Endothelial cell (in vitro differentiated cells): ENCODE measurements at regions not wholly inside any gene's neighbourhood (a gene's known extent, or its start where the extent isn't known, plus 50 kb on each side); places are given as distances from the start of the nearest gene placed in this dataset.

Experiments
- DNase-seq: peaks from one replicate; pipeline ENCODE4 v3.0.0; 2021; ENCODE audit warnings: low spot score
- H3K27ac Mint-ChIP-seq: one replicate; pipeline ENCODE4 v1.8.0; 2021; ENCODE audit warnings: mixed read lengths, inconsistent platforms; ENCODE audit not compliant: unreplicated experiment
- H3K27me3 Mint-ChIP-seq: one replicate; pipeline ENCODE4 v1.8.0; 2021; ENCODE audit warnings: mild to moderate bottlenecking, moderate library complexity, mixed read lengths, inconsistent platforms; ENCODE audit not compliant: unreplicated experiment
- H3K36me3 Mint-ChIP-seq: one replicate; pipeline ENCODE4 v1.8.0; 2021; ENCODE audit warnings: mild to moderate bottlenecking, low read depth, mixed read lengths, inconsistent platforms; ENCODE audit not compliant: unreplicated experiment
- H3K4me1 Mint-ChIP-seq: one replicate; pipeline ENCODE4 v1.8.0; 2021; ENCODE audit warnings: mild to moderate bottlenecking, mixed read lengths, inconsistent platforms; ENCODE audit not compliant: unreplicated experiment
- H3K4me3 Mint-ChIP-seq: one replicate; pipeline ENCODE4 v1.8.0; 2021; ENCODE audit warnings: mild to moderate bottlenecking, mixed read lengths, inconsistent platforms; ENCODE audit not compliant: unreplicated experiment
- H3K9me3 Mint-ChIP-seq: one replicate; pipeline ENCODE4 v1.8.0; 2021; ENCODE audit warnings: mixed read lengths, inconsistent platforms; ENCODE audit not compliant: unreplicated experiment
- TF ChIP-seq, protein P1 (sequence below): fragments of 200-600 bp; sonication (generic); IDR thresholded peaks from one replicate; pipeline ENCODE4 v1.5.0; 2021; ENCODE audit warnings: antibody characterized with exemption; ENCODE audit not compliant: unreplicated experiment

DNA sequence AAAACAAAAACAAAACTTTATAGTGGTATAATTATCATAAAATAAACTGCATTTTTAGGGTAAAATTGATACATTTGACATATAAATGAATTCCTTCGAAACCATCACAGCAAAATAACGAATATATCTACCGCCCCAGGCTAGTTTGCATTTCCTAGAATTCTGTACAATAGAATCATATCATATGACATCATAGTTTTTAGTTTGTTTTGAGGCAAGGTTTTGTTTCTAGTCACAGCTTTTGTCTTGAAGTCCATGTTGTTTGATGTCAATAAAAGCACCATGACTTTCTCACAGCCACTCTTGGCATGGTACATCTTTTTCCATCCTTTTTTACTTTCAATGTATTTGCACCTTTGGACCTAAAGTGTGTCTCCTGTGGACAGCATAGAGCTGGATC lies 102.9 kb downstream of the FOXL3 start:
- peaks cover 4% of the 10 kb centered on the region for H3K27me3 Mint-ChIP-seq
- H3K4me3 Mint-ChIP-seq, result no peak overlapping the region
- H3K4me1 Mint-ChIP-seq, result no peaks in the 10 kb centered on the region
- TF ChIP-seq, protein P1, sequence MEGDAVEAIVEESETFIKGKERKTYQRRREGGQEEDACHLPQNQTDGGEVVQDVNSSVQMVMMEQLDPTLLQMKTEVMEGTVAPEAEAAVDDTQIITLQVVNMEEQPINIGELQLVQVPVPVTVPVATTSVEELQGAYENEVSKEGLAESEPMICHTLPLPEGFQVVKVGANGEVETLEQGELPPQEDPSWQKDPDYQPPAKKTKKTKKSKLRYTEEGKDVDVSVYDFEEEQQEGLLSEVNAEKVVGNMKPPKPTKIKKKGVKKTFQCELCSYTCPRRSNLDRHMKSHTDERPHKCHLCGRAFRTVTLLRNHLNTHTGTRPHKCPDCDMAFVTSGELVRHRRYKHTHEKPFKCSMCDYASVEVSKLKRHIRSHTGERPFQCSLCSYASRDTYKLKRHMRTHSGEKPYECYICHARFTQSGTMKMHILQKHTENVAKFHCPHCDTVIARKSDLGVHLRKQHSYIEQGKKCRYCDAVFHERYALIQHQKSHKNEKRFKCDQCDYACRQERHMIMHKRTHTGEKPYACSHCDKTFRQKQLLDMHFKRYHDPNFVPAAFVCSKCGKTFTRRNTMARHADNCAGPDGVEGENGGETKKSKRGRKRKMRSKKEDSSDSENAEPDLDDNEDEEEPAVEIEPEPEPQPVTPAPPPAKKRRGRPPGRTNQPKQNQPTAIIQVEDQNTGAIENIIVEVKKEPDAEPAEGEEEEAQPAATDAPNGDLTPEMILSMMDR, result no peak
- H3K9me3 Mint-ChIP-seq, result peaks cover 5% of the 10 kb centered on the region
- H3K36me3 Mint-ChIP-seq, result peaks cover 3% of the 10 kb centered on the region
- no peak for DNase-seq
- H3K27ac Mint-ChIP-seq, result no peak overlapping the region

DNA sequence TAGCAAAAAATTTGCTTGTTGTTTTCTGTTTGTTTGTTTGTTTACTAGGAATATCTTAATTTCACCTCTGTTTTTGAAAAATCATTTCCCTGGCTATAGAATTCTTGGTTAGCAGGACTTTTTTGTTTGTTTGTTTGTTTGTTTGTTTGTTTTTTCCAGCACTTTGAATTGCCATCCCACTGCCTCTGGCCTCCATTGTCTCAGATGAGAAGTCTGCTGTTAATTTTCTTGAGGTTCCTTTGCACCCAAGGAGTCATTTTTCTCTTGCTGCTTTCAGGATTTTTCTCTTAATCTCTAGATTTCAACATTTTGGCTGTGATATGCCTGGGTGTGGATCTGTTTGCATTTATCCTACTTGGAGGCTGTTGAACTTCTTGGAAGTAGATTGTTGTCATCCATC lies 105.7 kb downstream of the FOXL3 start:
- Mint-ChIP-seq H3K9me3 (peaks cover 5% of the 10 kb centered on the region), H3K27ac (no peak overlapping the region), H3K36me3 (peaks cover 8% of the 10 kb centered on the region), H3K4me1 (no peaks in the 10 kb centered on the region), H3K4me3 (no peak overlapping the region), H3K27me3 (peaks cover under 1% of the 10 kb centered on the region)
- TF ChIP-seq, protein P1, result no peak
- no peak for DNase-seq

DNA sequence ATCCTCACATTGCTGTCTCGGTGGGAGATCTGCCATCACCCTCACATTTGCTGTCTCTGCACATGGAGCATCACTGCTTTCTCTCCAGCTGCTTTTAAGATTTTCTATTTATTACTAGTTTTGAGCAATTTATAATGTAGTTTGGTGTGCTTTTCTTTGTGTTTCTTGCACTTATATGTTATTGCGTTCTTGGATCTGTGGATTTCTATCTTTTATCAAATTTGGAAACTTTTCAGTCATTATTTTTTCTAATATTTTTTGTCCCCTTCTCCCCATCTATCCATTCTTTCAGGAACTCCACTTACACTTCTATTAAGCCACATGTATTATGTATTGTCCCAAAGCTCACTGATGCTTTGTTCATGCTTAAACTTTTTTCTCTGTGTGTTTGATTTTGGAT lies 108.9 kb downstream of the FOXL3 start:
- TF ChIP-seq, protein P1, result no peak
- Mint-ChIP-seq H3K36me3 (peaks cover 18% of the 10 kb centered on the region), H3K4me3 (no peak overlapping the region), H3K27me3 (peaks cover 2% of the 10 kb centered on the region), H3K9me3 (peaks cover 13% of the 10 kb centered on the region), H3K27ac (no peak overlapping the region), H3K4me1 (no peaks in the 10 kb centered on the region)
- no peak for DNase-seq

DNA sequence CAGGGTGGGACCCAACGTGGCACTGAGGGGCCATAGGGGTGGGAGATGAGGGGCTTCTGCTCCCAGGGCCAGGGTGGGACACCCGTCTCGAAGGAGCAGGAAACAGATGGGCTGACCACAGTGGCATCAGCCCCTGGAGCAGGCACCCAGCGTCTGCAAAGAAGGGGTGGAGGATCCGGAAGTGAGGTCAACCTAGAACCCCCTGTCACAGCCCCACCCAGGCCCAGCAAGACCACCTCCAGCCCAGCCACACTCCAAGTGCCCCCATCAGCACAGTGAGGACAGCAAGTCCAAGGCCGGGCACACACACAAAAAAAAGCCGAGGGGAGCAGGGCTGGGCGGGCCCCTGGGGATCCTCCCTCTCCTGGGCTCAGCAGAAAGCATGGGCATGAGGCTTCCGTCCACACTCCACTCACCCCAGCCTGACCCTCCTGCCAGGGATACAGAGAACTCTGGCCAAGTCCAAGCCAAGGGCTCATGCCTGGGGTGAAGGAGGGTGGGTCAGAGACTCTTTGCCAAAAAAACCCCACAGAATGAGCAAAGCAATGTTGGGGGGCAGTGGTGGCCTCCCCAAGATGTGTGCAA lies 111.0 kb downstream of the FOXL3 start:
- TF ChIP-seq, protein P1, result no peak
- H3K4me3 Mint-ChIP-seq, result no peak overlapping the region
- no peak for DNase-seq
- H3K9me3 Mint-ChIP-seq, result peaks cover 11% of the 10 kb centered on the region
- H3K27me3 Mint-ChIP-seq, result peaks cover 3% of the 10 kb centered on the region
- no peaks in the 10 kb centered on the region for H3K4me1 Mint-ChIP-seq
- H3K27ac Mint-ChIP-seq, result no peak overlapping the region
- H3K36me3 Mint-ChIP-seq, result peaks cover 18% of the 10 kb centered on the region

DNA sequence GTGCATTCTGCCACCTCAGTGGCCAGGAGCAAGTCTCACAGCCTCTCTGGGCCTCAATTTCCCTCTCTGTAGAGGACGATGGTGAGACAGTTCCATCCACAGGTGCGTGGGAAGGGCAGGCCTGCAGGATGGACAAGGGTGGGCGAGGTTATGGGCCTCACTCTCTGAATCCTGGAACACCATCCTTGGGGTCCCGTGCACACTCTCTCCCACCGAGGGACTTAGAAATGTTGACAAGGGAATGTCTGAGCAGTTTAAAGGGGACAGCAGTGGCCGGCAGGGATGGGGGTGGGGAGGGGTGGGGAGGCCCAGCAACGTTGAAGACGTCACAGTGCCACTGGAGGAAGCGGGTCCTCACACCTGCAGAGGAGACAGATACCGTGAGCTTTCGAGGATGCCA lies 111.5 kb downstream of the FOXL3 start:
- Mint-ChIP-seq H3K27me3 (peaks cover 5% of the 10 kb centered on the region), H3K9me3 (peaks cover 8% of the 10 kb centered on the region), H3K4me3 (no peak overlapping the region), H3K4me1 (no peaks in the 10 kb centered on the region), H3K36me3 (peaks cover 18% of the 10 kb centered on the region), H3K27ac (no peak overlapping the region)
- TF ChIP-seq, protein P1, result no peak
- DNase-seq, result no peak
